Endothelial cell of umbilical vein (primary cell): ENCODE measurements at regions not wholly inside any gene's neighbourhood (a gene's known extent, or its start where the extent isn't known, plus 50 kb on each side); places are given as distances from the start of the nearest gene placed in this dataset.

Experiments used
- BruUV-seq: library from RNA; stranded (reverse); fragments of 400-500 nt; replicated peaks from 2 replicates; lab custom pipeline; 2021; lab: Mats Ljungman, UMichigan
- CTCF ChIA-PET: fragments of 300-600, 350-600 bp; sonication (Branson Sonifier 250); formaldehyde crosslinking; loops from one replicate; lab custom pipeline; 2021; ENCODE audit warnings: antibody characterized with exemption, inconsistent platforms; lab: Charles Lee
- POLR2A ChIA-PET: fragments of 300-600, 350-600 bp; sonication (Branson Sonifier 250); formaldehyde crosslinking; loops from one replicate; lab custom pipeline; 2021; ENCODE audit warnings: antibody characterized with exemption, inconsistent platforms; lab: Charles Lee
- DNase-seq: peaks from one replicate; pipeline ENCODE4 v3.0.0-alpha.2; 2011; ENCODE audit warnings: low read depth, low spot score
- FAIRE-seq: peaks from 2 replicates; lab custom pipeline; 2011; peaks lifted over from hg19 to GRCh38; lab: Jason Lieb, UNC
- H2AFZ ChIP-seq: 2 replicates; pipeline ENCODE4 v1.6.0; 2012; ENCODE audit warnings: low read depth, low read length, control low read depth, inconsistent platforms
- H3K27ac ChIP-seq: 2 replicates; pipeline ENCODE4 v1.5.1; 2011; ENCODE audit warnings: low read depth, mild to moderate bottlenecking, control low read depth, low read length, moderate library complexity; ENCODE audit not compliant: insufficient read depth
- H3K27me3 ChIP-seq, 2 experiments: 2 replicates each; pipeline versions ENCODE4 v1.6.0 to v1.6.1; 2011; ENCODE audit warnings: low read length in 2 of 2, mixed read lengths in 1 of 2; ENCODE audit not compliant: control insufficient read depth in 2 of 2, insufficient read depth in 2 of 2
- H3K36me3 ChIP-seq, 2 experiments: 2 replicates in 1 of 2; 3 replicates in 1 of 2; pipeline ENCODE4 v1.5.1; 2011; ENCODE audit warnings: low read length in 2 of 2, mild to moderate bottlenecking in 1 of 2, moderate library complexity in 1 of 2; ENCODE audit not compliant: control insufficient read depth in 2 of 2, insufficient read depth in 2 of 2; ENCODE audit errors: extremely low read depth in 1 of 2
- H3K4me1 ChIP-seq: 3 replicates; pipeline ENCODE4 v1.5.1; 2011; ENCODE audit warnings: mild to moderate bottlenecking, low read length; ENCODE audit not compliant: control insufficient read depth, insufficient read depth; ENCODE audit errors: extremely low read depth
- H3K4me2 ChIP-seq: 2 replicates; pipeline ENCODE4 v1.6.1; 2011; ENCODE audit warnings: low read length, control low read depth, mixed read lengths; ENCODE audit not compliant: insufficient read depth
- H3K4me3 ChIP-seq, 3 experiments: fragments of 200-600 bp in 1 of 3; sonication (generic), shearing (Covaris generic) in 1 of 3; replicated peaks in 1 of 3; 2 replicates each; pipeline ENCODE4 v1.5.1; 2011 to 2016; ENCODE audit warnings: control low read depth in 3 of 3, low read length in 3 of 3, mild to moderate bottlenecking in 2 of 3, inconsistent platforms in 1 of 3, low read depth in 1 of 3, moderate library complexity in 1 of 3; ENCODE audit not compliant: insufficient read depth in 1 of 3
- H3K79me2 ChIP-seq: 2 replicates; pipeline ENCODE4 v1.6.0; 2012; ENCODE audit warnings: low read length, inconsistent platforms; ENCODE audit not compliant: control insufficient read depth, insufficient read depth
- H3K9ac ChIP-seq: replicated peaks from 2 replicates; pipeline ENCODE3; 2011; ENCODE audit warnings: low read length, control low read depth; ENCODE audit not compliant: insufficient read depth; ENCODE audit errors: extremely low read depth
- H3K9me1 ChIP-seq: replicated peaks from 3 replicates; pipeline ENCODE4 v1.6.0; 2011; ENCODE audit warnings: mild to moderate bottlenecking, low read length; ENCODE audit not compliant: control insufficient read depth, insufficient read depth; ENCODE audit errors: extremely low read depth
- H3K9me3 ChIP-seq: replicated peaks from 2 replicates; pipeline ENCODE4 v1.5.1; 2012; ENCODE audit warnings: low read length, inconsistent platforms; ENCODE audit not compliant: control insufficient read depth, insufficient read depth
- H4K20me1 ChIP-seq: replicated peaks from 2 replicates; pipeline ENCODE3; 2011; ENCODE audit warnings: mild to moderate bottlenecking, low read length; ENCODE audit not compliant: control insufficient read depth, insufficient read depth; ENCODE audit errors: extremely low read depth
- CTCF ChIP-seq, 2 donors: IDR thresholded peaks; 1 replicate in 1 of 2; 2 replicates in 1 of 2; pipeline ENCODE4 v1.5.1; 2011; ENCODE audit warnings: low read length in 2 of 2, mild to moderate bottlenecking in 2 of 2, moderate library complexity in 2 of 2, control low read depth in 1 of 2, inconsistent platforms in 1 of 2, low read depth in 1 of 2; ENCODE audit not compliant: insufficient read depth in 1 of 2; ENCODE audit errors: extremely low read depth in 1 of 2
- EZH2 ChIP-seq: IDR thresholded peaks from 2 replicates; pipeline ENCODE4 v1.6.1; 2012; ENCODE audit warnings: borderline replicate concordance, low read depth, mild to moderate bottlenecking, moderate library complexity, low read length, inconsistent platforms; ENCODE audit not compliant: severe bottlenecking
- FOS ChIP-seq: IDR thresholded peaks from 2 replicates; pipeline ENCODE4 v1.6.1; 2011; ENCODE audit warnings: mild to moderate bottlenecking, low read length, moderate library complexity, borderline replicate concordance; ENCODE audit not compliant: insufficient read depth
- GATA2 ChIP-seq: IDR thresholded peaks from 2 replicates; pipeline ENCODE4 v1.7.0; 2011; ENCODE audit warnings: low read depth, mild to moderate bottlenecking, moderate library complexity, mixed read lengths, low read length; ENCODE audit not compliant: insufficient read length, insufficient read depth
- JUN ChIP-seq: IDR thresholded peaks from 2 replicates; pipeline ENCODE4 v1.6.1; 2011; ENCODE audit warnings: borderline replicate concordance, low read depth; ENCODE audit not compliant: insufficient read length, insufficient read depth
- MAX ChIP-seq: IDR thresholded peaks from 2 replicates; pipeline ENCODE4 v1.6.1; 2011; ENCODE audit not compliant: insufficient read depth, insufficient read length
- MYC ChIP-seq: IDR thresholded peaks from one replicate; pipeline ENCODE4 v1.6.1; 2011; ENCODE audit warnings: mild to moderate bottlenecking, low read depth, low read length
- POLR2A ChIP-seq: IDR thresholded peaks from 2 replicates; pipeline ENCODE4 v1.6.1; 2012; ENCODE audit warnings: low read depth, mild to moderate bottlenecking, control low read depth, low read length
- POLR2AphosphoS5 ChIP-seq: IDR thresholded peaks from 2 replicates; pipeline ENCODE4 v1.6.1; 2012; ENCODE audit warnings: low read depth, mild to moderate bottlenecking, control low read depth, low read length, moderate library complexity; ENCODE audit not compliant: insufficient read depth
- dilution Hi-C: fragments of 300-500 bp; cut with MboI; formaldehyde crosslinking; loops from one replicate; pipeline ENCODE4 v1.15.0; 2019; ENCODE audit warnings: low sequenced_read_pairs; ENCODE audit not compliant: extremely low pct_ligation_motif_present
- intact Hi-C: fragments of 100-400 bp; cut with micrococcal nuclease; formaldehyde crosslinking; loops from one replicate; pipeline ENCODE4 v1.10.0; 2022

- no peak overlapping the region for H2AFZ ChIP-seq
- no peaks in the 10 kb centered on the region for H3K27me3 ChIP-seq
- no peaks in the 10 kb centered on the region for H3K9me1 ChIP-seq
- DNase-seq (no peak), FAIRE-seq (no peak)
- CTCF ChIA-PET = no interaction called here
- intact Hi-C loops = no loop called here
- no peaks in the 10 kb centered on the region for H3K4me1 ChIP-seq
- H3K4me3 ChIP-seq = no peak overlapping the region
- no peaks in the 10 kb centered on the region for H3K9me3 ChIP-seq
- TF ChIP-seq EZH2 (no peak), GATA2 (no peak), MAX (no peak), POLR2A (no peak), CTCF (IDR thresholded peaks at IDR 0.05; ENCODE audit: extremely low read depth in 1 of 2, insufficient read depth in 1 of 2, low read depth in 1 of 2, low read length in 2 of 2) (no peak), FOS (no peak), POLR2AphosphoS5 (no peak), JUN (no peak), MYC (no peak)
- no peak overlapping the region for H3K27ac ChIP-seq
- no peak overlapping the region for H3K4me2 ChIP-seq
- POLR2A ChIA-PET = no interaction called here
- H3K36me3 ChIP-seq = no peaks in the 10 kb centered on the region
- H3K9ac ChIP-seq = no peak overlapping the region
- H3K79me2 ChIP-seq = no peaks in the 10 kb centered on the region
- no peaks in the 10 kb centered on the region for H4K20me1 ChIP-seq
- BruUV-seq = no TSS peak
- dilution Hi-C loops = no loop called here
These were observed 141.2 kb upstream of the HCRTR2 start for GRCh38 chr6:55033016-55033546.
